ENCODE measurements at regions not wholly inside any gene's neighbourhood (a gene's known extent, or its start where the extent isn't known, plus 50 kb on each side); places are given as distances from the start of the nearest gene placed in this dataset.
A peak's percentile ranks its signal among the peaks of the same experiment; 100 is the strongest.
"Not testable (repeated sequence)": the region's sequence is repeated elsewhere in the genome, so short reads cannot be mapped to it uniquely, and the experiment has no call there.

GRCh38 chr6:44017307-44017706 lies 109.9 kb downstream of the MRPL14 start:
- not testable (repeated sequence) for DNase-seq (ENCODE audit: low read depth in 1 of 2, low spot score in 1 of 2)

GRCh38 chr6:44016131-44016870 lies 111.0 kb downstream of the MRPL14 start:
- no peak for DNase-seq (ENCODE audit: low read depth in 1 of 2, low spot score in 1 of 2)

- DNase-seq (ENCODE audit: low read depth in 1 of 2, low spot score in 1 of 2): no peak
These were observed 115.2 kb downstream of the MRPL14 start for GRCh38 chr6:44012078-44012493.

GRCh38 chr6:44011350-44011920 lies 115.8 kb downstream of the MRPL14 start:
- no peak for DNase-seq (ENCODE audit: low read depth in 1 of 2, low spot score in 1 of 2)

- no peak for DNase-seq (ENCODE audit: low read depth in 1 of 2, low spot score in 1 of 2)
These were observed 116.6 kb downstream of the MRPL14 start for GRCh38 chr6:44010411-44011349.

GRCh38 chr6:44009425-44010321 lies 117.6 kb downstream of the MRPL14 start:
- DNase-seq (ENCODE audit: low read depth in 1 of 2, low spot score in 1 of 2): no peak

- DNase-seq (ENCODE audit: low read depth in 1 of 2, low spot score in 1 of 2): no peak
These were observed 118.4 kb downstream of the MRPL14 start for GRCh38 chr6:44008821-44009370.

- no peak for DNase-seq (ENCODE audit: low read depth in 1 of 2, low spot score in 1 of 2)
These were observed 119.2 kb downstream of the MRPL14 start for GRCh38 chr6:44007818-44008621.

GRCh38 chr6:44006872-44007303 lies 120.4 kb downstream of the MRPL14 start:
- DNase-seq (ENCODE audit: low read depth in 1 of 2, low spot score in 1 of 2): no peak

GRCh38 chr6:44006123-44006871 lies 121.0 kb downstream of the MRPL14 start:
- no peak for DNase-seq (ENCODE audit: low read depth in 1 of 2, low spot score in 1 of 2)

- no peak for DNase-seq (ENCODE audit: low read depth in 1 of 2, low spot score in 1 of 2)
These were observed 121.7 kb downstream of the MRPL14 start for GRCh38 chr6:44005507-44005903.

- DNase-seq (ENCODE audit: low read depth in 1 of 2, low spot score in 1 of 2): no peak
These were observed 122.4 kb downstream of the MRPL14 start for GRCh38 chr6:44004625-44005506.

- DNase-seq (ENCODE audit: low read depth in 1 of 2, low spot score in 1 of 2): no peak
These were observed 123.1 kb downstream of the MRPL14 start for GRCh38 chr6:44004136-44004535.

- DNase-seq (ENCODE audit: low read depth in 1 of 2, low spot score in 1 of 2): no peak
These were observed 123.7 kb downstream of the MRPL14 start for GRCh38 chr6:44003345-44004061.

GRCh38 chr6:44002593-44003344 lies 124.5 kb downstream of the MRPL14 start:
- DNase-seq (ENCODE audit: low read depth in 1 of 2, low spot score in 1 of 2): peak; percentile 18 to 36

GRCh38 chr6:44002067-44002592 lies 125.1 kb downstream of the MRPL14 start:
- DNase-seq (ENCODE audit: low read depth in 1 of 2, low spot score in 1 of 2): no peak
